NCI-H82 (cell line): ENCODE measurements at regions not wholly inside any gene's neighbourhood (a gene's known extent, or its start where the extent isn't known, plus 50 kb on each side); places are given as distances from the start of the nearest gene placed in this dataset.

Source experiments
- DNase-seq: peaks from one replicate; lab custom pipeline; 2025; lab: John Stamatoyannopoulos, UW

GRCh38 chr1:105830571-105831146 lies 1225.8 kb upstream of the PRMT6 start:
- DNase-seq = peak; percentile 7

GRCh38 chr1:105838071-105838470 lies 1218.4 kb upstream of the PRMT6 start:
- DNase-seq = peak; percentile 78

GRCh38 chr1:105865546-105865945 lies 1190.9 kb upstream of the PRMT6 start:
- no peak for DNase-seq

- DNase-seq = peak; percentile 48
Observed at GRCh38 chr1:105872817-105873216, 1183.7 kb upstream of the PRMT6 start.

GRCh38 chr1:105874621-105875020 lies 1181.9 kb upstream of the PRMT6 start:
- DNase-seq = no peak

- no peak for DNase-seq
Observed at GRCh38 chr1:105886309-105886708, 1170.2 kb upstream of the PRMT6 start.

GRCh38 chr1:105891308-105891707 lies 1165.2 kb upstream of the PRMT6 start:
- no peak for DNase-seq

GRCh38 chr1:105894006-105894405 lies 1162.5 kb upstream of the PRMT6 start:
- DNase-seq = no peak

- DNase-seq = no peak
Observed at GRCh38 chr1:105909811-105910210, 1146.7 kb upstream of the PRMT6 start.

GRCh38 chr1:105914403-105914802 lies 1142.1 kb upstream of the PRMT6 start:
- DNase-seq = no peak

- DNase-seq = no peak
Observed at GRCh38 chr1:105934806-105935205, 1121.7 kb upstream of the PRMT6 start.

- DNase-seq = no peak
Observed at GRCh38 chr1:105964879-105965278, 1091.6 kb upstream of the PRMT6 start.

GRCh38 chr1:105997516-105997915 lies 1059.0 kb upstream of the PRMT6 start:
- no peak for DNase-seq

GRCh38 chr1:106022312-106022902 lies 1034.1 kb upstream of the PRMT6 start:
- DNase-seq = peak; percentile 28

- no peak for DNase-seq
Observed at GRCh38 chr1:106027871-106028270, 1028.6 kb upstream of the PRMT6 start.

GRCh38 chr1:106037526-106037925 lies 1018.9 kb upstream of the PRMT6 start:
- DNase-seq = no peak

- DNase-seq = no peak
Observed at GRCh38 chr1:106038260-106038659, 1018.2 kb upstream of the PRMT6 start.

GRCh38 chr1:106043971-106044370 lies 1012.5 kb upstream of the PRMT6 start:
- no peak for DNase-seq

- DNase-seq = no peak
Observed at GRCh38 chr1:106047210-106047609, 1009.3 kb upstream of the PRMT6 start.

- DNase-seq = no peak
Observed at GRCh38 chr1:106049595-106049994, 1006.9 kb upstream of the PRMT6 start.

- DNase-seq = no peak
Observed at GRCh38 chr1:106055855-106056254, 1000.6 kb upstream of the PRMT6 start.

- no peak for DNase-seq
Observed at GRCh38 chr1:106061586-106062495, 994.6 kb upstream of the PRMT6 start.

GRCh38 chr1:106063510-106063909 lies 993.0 kb upstream of the PRMT6 start:
- peak; percentile 42 for DNase-seq
